GM18907 (cell line): ENCODE measurements at regions not wholly inside any gene's neighbourhood (a gene's known extent, or its start where the extent isn't known, plus 50 kb on each side); places are given as distances from the start of the nearest gene placed in this dataset.
A peak's percentile ranks its signal among the peaks of the same experiment; 100 is the strongest.
"Not testable (repeated sequence)": the region's sequence is repeated elsewhere in the genome, so short reads cannot be mapped to it uniquely, and the experiment has no call there.

Experiments used
- ATAC-seq: cut with Tn5 transposase; IDR thresholded peaks from one replicate; pipeline ENCODE4 v1.9.1; 2021; ENCODE audit warnings: mild to moderate bottlenecking, moderate library complexity; ENCODE audit not compliant: unreplicated experiment

DNA sequence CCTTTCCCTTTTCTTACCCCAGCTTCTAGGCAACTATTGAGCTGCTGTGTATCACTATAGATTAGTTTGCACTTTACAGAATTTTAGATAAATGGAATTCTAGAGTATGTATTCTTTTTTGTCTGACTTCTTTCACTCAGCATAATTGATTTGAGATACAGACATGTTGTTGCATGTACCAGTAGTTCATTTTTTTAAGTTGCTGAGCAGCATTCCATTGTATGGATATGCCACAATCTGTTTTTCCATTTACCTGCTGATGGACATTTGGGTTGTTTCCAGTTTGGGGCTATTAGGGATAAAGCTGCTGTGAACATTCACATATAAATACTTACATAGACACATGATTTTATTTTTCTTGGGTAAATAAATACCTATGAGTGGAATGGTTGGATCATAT is 135.7 kb downstream of the IGF1 start:
- ATAC-seq = no peak

DNA sequence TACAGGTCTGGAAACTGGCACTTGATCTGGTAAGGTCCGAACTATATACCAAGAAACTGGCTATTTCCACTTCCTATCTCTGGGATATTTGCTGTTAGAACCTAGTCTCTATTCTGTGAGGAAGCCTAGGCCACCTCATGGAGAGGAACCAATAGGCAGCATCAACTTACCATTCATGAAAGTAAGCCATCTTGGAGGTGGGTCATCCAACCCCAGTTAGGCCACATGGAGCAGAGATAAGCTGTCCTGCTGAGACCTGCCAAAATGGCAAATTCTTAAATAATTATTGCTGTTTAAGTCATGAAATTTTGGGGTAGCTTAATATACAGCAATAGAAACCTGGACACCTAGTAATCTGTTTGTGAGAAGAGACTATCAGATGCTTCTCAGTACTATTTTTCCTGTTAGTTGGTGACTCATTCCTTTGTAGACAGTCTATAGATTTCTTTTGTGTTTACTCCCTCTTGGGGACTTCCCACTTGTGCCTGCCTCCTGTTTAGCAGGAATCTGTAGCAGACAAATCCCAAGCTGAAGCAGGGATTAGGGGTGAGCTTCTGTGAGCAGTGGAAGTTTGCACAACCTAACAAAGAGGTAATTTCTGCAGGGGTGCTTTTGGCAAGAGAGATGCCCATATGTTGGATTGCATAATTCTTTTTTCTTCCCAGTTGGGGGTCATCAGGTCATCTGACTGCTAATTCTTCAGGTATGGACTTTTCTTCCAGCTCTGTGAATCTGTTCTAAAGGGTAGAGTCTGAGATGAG is 136.8 kb downstream of the IGF1 start:
- ATAC-seq = no peak

DNA sequence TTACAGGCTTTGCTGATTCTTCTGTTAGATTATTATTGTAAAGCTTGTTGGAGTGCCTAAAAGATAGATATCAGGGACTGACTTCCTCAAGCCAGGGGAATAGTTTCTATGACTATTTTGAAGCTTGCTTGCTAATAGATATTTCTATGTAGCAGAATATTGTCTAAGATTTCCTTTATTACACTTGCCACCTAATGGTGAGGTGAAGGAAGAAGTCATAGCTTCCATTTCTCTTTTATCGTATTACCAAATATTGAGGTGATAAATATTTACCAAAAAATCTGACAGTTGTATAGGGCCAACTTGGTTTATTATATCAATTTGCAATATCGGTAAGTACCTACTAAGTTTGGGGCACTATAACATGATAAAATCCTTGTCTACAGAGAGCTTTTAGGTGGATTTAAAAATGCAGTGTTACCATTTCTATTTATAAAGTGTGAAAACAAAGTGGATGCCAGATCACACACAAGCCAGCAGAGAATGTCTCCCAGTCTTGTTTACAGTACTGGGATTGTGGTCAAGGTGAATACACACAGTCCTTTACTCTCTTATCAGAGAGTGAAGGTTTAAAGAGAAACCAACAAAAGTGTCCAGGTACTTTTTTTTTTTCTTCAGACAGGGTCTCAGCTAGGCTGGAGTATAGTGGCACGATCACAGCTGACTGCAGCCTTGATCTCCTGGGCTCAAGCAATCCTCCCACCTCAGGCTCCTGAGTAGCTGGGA is 137.9 kb downstream of the IGF1 start:
- no peak for ATAC-seq

DNA sequence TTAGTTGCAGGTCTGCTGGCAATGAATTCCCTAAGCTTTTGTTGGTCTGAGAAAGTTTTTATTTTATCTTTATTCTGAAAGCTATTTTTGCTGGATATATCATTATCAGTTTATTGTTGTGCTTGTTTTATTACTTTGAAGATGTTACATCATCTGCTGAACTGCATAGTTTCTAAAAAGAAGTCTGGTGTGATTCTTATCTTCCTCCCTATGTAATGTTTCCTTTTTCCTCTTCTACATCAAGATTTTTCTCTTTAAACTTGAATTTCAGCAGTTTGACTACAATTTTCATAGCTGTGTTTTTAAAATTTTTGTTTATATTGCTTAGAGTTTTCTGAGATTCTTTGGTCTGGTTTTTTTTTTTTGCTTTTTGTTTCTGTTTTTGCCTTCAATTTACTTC is 137.1 kb upstream of the PMCH start:
- ATAC-seq = no peak

DNA sequence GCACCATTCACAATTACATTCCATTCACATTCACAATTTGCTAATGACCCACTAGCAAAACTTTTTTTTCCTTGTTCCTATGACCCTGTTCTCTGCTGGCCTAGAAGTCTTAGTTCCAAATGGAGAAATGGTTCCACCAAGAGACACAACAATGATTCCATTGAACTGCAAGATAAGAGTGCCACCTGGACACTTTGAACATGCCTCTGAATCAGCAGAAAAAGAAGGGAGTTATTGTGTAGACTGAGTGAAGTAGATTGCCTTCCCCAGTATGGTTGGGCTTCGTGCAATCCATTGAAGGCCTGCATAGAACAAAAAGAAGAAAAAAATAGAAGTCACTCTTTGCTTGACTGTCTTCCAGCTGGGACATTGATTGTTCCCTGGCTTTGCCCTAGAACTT is 133.8 kb upstream of the PMCH start:
- ATAC-seq = no peak

DNA sequence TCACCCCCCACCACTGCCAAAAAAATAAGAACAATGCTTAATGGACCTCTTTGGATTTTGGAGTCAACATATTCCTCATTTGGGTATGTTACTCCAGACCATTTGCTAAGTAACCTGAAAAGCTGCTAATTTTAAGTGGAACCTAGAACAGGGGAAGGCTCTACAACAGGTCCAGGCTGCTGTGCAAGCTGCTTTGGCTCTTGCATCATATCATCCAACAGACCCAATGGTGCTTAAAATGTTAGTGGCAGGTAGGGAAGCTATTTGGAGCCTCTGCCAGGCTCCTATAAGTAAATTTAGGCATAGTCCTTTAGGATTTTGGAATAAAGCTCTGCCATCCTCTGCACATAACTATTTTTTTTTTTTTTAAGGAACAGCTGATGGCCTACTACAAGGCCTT is 132.2 kb upstream of the PMCH start:
- ATAC-seq = no peak

DNA sequence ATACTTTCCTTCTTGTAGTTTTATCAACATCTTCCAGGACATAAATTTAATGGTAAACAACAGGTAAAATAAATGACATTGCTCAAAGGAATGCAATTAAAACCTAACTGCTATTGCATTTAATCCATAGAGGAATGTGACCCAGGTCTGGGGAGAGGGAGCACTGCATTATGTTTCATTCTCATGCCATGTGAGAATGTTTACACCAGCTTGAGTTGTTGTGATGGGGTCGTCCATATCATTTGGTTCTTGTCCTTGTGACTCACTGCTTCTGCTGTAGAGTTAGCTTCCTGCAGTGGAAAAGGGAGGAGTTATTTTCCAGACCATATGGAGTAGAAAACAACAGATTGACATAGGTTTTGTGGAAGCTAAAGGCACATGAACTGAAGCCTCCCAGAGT is 129.3 kb upstream of the PMCH start:
- no peak for ATAC-seq

DNA sequence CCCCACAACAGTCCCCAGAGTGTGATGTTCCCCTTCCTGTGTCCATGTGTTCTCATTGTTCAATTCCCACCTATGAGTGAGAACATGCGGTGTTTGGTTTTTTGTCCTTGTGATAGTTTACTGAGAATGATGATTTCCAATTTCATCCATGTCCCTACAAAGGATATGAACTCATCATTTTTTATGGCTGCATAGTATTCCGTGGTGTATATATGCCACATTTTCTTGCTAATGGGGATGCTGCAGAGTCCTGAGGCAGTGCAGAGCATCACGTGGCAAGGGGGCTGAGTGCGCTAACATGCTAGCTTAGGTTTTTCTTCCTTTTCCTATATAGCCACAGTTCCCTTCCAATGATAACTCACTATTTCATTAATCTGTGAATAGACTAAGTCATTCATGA is 127.5 kb upstream of the PMCH start:
- ATAC-seq = not testable (repeated sequence)

DNA sequence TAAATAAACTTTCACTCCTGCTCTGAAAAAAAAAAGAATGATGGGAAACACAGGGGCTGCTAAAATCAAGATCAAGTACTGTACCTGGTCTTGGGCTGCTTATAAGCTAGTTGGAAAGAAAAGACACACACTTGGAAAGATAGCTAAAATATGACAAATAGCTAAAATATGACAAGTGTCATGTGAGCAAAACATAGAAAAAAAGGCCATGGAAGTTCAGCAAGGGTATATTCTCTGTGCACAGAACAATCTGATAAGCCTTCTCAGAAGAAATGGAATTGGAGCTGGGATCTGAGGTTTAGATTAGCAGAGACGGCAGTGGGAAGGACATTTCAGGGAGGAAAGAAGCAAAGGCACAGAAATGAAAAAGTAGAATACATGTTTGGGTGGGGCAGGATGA is 126.2 kb upstream of the PMCH start:
- ATAC-seq = no peak

DNA sequence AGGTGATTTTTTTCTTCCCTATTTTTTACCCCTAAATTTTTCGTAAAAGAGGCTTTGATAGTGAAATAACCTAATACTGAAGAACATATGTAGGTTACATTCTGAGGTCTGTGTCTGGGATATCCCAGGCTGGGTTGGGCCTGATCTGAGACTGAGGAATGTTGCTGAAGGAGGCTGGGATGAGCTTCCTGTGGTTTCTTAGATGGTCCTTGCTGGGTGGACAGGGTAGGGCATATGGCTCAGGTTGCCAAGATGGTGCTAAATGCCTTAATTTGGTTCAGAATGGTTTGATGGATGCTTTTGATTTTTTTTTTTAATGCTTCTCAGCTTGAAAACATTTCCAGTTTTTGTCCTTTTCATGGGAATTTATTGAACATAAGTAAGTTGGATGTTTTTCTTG is 124.6 kb upstream of the PMCH start:
- no peak for ATAC-seq

DNA sequence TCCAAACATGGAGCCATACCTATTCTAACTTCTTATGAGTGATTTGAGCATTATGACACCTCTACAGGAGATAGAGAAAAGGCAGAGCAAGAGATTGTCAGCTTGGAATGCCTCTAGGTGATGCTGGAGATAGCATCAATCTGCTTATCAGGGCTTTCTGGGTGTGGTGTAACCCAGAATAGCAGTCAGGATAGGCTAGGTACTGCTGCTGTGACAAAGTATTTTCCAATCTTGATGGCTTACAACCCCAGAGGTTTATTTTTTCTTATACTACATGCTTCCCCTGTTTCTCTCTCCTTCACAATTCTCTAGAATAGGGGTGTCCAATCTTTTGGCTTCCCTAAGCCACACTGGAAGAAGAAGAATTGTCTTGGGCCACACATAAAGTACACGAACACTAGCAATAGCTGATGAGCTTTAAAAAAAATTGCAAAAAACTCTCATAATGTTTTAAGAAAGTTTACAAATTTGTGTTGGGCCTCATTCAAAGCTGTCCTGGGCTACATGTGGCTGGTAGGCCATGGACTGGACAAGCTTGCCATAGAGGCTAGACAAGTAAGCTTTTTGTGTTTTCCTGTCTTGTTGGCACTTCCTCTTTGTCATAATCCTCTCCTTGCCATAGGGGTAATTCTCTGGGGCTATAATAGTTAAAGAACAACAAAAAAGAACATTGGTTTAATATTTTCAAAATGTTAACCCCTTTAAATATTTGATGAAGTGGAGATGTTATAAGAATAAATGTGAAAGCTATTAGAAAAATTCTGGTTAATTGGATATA is 123.9 kb upstream of the PMCH start:
- ATAC-seq = no peak

DNA sequence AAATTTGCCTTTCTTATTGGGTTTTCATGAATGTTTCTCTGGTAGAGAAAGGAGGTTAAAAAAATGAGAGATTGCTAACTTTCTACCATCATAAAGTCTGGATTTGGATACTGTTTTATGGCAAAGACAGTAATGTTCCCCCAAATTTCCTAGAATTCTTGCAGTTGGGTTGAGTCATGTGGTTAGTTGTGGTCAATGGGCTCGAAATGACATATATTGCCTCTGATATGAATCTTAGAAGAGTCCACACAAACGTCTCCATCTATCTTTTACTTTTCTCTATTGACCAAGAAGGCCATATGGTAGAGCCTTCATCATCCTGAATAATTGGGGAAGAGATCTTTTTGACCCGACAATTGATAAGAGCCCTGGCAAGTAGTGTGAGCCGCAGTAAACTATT is 119.5 kb upstream of the PMCH start:
- no peak for ATAC-seq

DNA sequence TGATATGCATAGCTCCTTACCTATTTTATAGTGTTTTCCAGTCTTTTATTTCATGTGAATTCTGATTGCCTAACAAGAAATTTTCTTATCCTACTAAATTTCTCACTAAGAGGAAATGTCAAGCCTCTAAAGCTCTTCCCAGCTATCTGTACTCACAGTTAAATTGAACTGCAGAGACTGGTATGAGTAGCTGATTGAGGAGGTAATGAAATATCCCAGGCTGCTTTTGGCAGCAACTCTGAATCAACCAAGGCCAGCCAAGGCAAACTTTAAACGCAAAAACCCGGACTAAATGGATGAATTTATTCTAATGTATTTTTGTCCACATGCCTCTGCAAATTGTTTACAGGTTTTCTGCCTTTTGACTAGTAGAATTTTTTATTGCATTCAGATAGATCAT is 119.1 kb upstream of the PMCH start:
- no peak for ATAC-seq

DNA sequence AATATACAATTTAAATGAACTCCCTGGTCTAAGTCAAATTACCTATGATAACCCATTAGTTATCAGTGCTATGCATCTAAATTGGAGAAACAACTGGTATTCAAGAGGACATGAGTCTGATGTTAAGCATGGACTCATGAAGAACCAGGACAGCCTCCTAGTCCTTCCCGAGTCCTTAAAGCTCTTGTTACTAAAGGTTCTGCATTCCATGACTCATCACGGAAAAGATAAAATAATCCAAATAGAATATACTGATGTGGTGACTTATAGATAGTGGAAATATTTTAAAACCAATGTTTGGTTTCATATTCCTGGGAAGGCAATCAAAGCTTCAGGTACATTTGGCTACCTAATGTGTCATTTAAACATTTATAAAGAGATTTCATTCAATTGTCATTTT is 117.2 kb upstream of the PMCH start:
- no peak for ATAC-seq

DNA sequence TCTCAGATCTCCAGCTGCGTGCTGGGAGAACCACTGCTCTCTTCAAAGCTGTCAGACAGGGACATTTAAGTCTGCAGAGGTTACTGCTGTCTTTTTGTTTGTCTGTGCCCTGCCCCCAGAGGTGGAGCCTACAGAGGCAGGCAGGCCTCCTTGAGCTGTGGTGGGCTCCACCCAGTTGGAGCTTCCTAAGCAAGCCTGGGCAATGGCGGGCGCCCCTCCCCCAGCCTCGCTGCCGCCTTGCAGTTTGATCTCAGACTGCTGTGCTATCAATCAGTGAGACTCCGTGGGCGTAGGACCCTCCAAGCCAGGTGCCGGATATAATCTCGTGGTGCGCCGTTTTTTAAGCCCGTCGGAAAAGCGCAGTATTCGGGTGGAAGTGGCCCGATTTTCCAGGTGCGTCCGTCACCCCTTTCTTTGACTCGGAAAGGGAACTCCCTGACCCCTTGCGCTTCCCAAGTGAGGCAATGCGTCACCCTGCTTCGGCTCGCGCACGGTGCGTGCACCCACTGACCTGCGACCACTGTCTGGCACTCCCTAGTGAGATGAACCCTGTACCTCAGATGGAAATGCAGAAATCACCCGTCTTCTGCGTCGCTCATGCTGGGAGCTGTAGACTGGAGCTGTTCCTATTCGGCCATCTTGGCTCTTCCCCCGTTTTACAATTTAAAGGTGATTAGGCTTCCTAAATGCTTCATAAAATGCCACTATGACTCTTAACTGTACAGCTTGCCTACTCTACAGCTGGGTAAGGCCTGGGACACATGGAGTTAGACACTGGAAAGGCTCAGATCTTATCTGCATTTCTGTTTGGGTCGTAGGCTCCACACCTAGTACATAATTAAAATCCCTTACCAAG is 115.7 kb upstream of the PMCH start:
- not testable (repeated sequence) for ATAC-seq

DNA sequence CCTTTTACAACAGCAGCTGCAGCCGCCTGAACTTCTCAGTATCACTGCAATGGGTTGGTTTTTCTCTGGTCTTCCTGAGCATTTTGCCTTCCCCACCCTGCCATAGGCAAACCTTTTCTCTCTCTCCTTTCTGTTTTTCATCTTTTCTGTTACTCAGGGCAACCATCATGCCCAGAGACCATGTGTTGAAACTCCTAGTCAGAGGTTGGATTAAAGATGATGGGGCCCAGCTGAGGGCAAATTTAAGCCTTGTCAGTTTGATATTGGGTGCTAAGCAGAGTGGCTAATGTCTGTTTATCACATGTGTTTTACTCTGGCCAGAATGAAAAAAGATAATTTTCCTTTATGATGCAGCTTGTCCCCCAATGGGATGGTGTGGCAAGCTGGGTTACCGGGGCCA is 107.9 kb upstream of the PMCH start:
- no peak for ATAC-seq

DNA sequence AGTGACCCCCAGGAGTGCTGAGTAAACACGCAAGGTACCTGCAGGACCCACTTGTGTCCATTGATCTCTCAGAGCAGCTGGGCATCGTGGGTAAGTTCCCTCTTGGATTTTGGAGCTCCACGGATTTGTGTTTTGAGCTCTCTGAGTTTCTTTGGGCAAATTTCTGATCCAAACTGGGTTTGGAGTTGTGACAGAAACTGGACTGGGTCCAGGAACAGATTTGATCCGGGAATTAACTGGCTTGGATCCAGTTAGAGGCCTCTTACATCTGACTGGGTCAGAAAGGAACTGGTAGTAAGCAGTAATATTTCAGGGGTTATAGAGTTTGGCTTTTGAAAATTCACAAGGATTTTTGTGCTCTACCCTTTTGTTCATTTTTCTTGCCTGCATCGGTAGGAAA is 107.0 kb upstream of the PMCH start:
- not testable (repeated sequence) for ATAC-seq

DNA sequence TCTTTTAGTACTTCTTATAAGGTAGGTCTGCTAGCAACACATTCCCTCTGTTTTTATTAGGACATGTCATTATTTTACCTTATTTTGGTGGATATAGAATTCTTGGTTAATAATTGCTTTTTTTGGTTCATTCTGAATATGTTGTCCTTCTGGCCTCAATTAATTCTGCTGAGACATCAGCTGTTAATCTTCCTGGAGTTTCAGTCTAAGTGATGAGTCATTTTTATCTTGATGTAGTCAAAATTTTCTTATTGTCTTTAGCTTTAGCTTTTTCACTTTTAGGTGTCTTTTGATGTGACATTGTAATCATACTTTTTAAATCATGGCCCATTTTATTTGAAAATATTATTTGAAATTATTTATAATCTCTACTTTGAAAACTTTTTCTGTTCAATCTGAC is 104.9 kb upstream of the PMCH start:
- ATAC-seq = no peak

DNA sequence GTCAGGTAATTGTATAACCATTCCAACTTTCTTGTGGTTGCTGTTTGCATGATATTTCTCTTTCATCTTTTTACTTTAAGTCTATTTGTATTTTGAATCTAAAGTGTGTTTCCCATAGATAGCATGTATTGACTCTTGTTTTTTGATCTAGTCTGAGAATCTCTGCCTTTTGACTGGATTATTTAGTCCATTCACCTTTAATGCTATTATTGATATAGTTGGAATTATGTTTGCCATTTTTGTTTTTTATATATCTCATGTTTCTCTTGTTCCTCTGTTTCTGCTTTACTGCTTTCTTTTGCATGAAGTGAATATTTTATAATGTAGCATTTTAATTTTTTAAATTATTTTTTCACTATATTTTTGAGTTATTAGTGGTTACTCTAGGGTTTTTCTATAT is 103.9 kb upstream of the PMCH start:
- ATAC-seq = no peak

DNA sequence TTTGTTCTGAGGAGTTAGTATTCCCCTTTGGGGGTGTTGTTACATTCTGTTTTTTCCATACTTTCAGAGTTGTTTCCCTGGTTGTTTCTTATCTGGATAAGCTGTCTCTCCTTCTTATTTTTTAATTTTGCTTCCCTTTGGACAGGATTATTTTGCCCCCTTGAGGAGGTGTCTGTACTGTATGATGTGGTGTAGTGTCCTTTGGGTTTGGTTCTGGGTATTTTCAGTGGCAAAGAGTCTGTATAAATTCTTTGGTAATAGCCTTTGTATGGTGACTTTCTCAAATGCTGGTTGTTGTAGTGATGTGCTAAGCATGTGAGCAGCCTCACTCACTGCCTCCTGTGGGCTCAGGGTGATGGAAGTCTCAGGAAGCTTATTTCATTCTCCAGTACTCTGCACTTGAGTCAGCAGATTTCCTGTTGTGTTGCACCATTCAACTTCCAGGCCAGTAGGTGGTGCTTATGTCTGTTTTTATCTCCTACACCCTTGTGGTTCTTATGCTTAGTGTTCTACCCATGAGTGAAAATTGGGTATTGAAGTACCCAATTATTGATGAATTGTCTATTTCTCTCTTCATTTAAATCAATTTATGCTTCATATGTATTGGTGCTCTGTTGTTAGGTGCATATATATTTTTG is 103.3 kb upstream of the PMCH start:
- peak; percentile 81 for ATAC-seq

DNA sequence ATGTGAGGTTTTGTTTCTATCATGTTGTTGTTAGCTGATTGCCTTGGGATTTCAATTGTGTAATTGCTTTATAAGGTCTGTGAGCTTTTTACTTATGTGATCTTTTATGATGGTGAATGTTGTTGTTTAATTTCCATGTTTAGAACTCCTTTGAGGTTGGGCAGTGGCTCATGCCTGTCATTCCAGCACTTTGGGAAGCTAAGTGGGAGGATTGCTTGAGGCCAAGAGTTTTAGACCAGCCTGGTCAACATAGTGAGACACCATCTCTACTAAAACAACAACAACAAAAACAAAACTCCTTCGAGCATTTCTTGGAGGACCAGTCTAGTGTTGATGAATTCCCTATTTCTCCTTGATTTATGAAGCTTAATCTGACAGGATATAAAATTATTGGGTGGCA is 102.1 kb upstream of the PMCH start:
- no peak for ATAC-seq
